Caki2 (cell line): ENCODE measurements at regions not wholly inside any gene's neighbourhood (a gene's known extent, or its start where the extent isn't known, plus 50 kb on each side); places are given as distances from the start of the nearest gene placed in this dataset.
"Not testable (repeated sequence)": the region's sequence is repeated elsewhere in the genome, so short reads cannot be mapped to it uniquely, and the experiment has no call there.

ENCODE experiments used
- DNase-seq: peaks from one replicate; pipeline ENCODE4 v3.0.0-alpha.2; 2015; ENCODE audit warnings: low read depth
- in situ Hi-C: cut with HindIII; loops from 2 replicates; pipeline ENCODE4 v1.10.0; 2016; ENCODE audit warnings: low sequenced_read_pairs, low pct_unique_long_range_greater_than_20kb, mixed read lengths

GRCh38 chr9:105007143-105007542 lies 79.2 kb upstream of the ABCA1 start:
- in situ Hi-C loops, result no loop called here
- peak; percentile 47 for DNase-seq

GRCh38 chr9:105010089-105010488 lies 82.1 kb upstream of the ABCA1 start:
- in situ Hi-C loops, DNase-seq: not testable (repeated sequence)

DNA sequence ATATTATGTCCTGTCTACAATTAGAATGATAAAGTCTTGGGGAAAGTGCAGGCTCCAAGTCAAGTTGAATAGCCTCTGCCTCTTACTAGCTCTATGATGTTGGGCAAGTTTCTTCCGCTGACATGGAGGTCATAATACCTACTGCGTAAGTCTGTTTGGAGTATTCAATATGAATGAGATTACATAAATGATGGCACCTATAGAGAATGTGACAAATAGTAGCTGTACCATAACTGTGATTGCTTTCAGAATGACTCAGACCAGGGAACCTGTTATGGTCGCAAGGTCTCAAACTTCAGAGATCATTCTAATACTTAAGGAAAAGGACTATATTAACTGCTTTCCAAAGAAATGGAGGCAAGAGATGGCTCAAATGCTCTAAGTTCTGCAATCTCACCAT lies 94.0 kb upstream of the ABCA1 start:
- in situ Hi-C loops, result no loop called here

DNA sequence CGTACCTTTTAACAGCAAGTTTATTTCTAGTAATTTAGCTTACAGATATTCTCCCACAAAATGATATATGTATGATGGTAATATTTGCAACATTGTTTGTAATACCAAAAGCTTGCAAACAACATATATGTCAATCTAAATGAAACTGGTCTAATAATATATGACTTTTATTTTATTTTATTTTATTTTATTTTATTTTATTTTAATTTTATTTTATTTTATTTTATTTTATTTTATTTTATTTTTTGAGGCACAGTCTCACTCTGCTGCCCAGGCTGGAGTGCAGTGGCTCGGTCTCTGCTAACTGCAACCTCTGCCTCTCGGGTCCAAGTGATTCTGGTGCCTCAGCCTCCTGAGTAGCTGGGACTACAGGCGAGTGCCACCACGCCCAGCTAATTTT lies 94.6 kb upstream of the ABCA1 start:
- in situ Hi-C loops, DNase-seq: not testable (repeated sequence)

More for the DNA sequence above, 94.0 kb upstream of the ABCA1 start:
- no peak for DNase-seq

GRCh38 chr9:105023788-105024187 lies 95.8 kb upstream of the ABCA1 start:
- no peak for DNase-seq
- in situ Hi-C loops, result no loop called here

DNA sequence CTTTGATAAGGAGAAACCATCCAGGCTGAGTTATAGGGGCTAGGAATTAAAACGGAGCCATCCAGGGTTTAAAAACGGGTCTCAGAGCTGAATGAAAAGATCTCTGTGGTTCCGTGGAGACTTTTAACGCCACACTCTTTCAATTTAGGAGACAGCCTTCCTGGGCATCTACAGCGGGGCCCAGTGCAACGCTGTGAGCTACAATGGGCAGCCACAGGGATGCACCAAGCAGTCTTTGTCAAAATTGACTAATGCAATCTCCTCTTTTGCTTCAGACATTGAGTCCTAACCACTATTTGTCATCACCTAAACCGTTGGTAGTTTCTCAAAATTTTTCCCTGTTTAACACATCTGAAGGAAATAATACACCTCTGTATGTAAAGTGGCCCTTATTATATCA lies 96.6 kb upstream of the ABCA1 start:
- no peak for DNase-seq
- in situ Hi-C loops, result no loop called here

GRCh38 chr9:105026451-105026850 lies 98.5 kb upstream of the ABCA1 start:
- in situ Hi-C loops, result no loop called here
- no peak for DNase-seq

- in situ Hi-C loops, result no loop called here
Measured at GRCh38 chr9:105027084-105027483, 99.1 kb upstream of the ABCA1 start.

GRCh38 chr9:105030285-105030684 lies 102.3 kb upstream of the ABCA1 start:
- no peak for DNase-seq
- in situ Hi-C loops, result no loop called here

More at GRCh38 chr9:105027084-105027483, 99.1 kb upstream of the ABCA1 start:
- no peak for DNase-seq

GRCh38 chr9:105037139-105037538 lies 109.2 kb upstream of the ABCA1 start:
- DNase-seq, result no peak
- in situ Hi-C loops, result no loop called here

- DNase-seq, result no peak
- in situ Hi-C loops, result no loop called here
Measured at GRCh38 chr9:105038051-105038450, 110.1 kb upstream of the ABCA1 start.

DNA sequence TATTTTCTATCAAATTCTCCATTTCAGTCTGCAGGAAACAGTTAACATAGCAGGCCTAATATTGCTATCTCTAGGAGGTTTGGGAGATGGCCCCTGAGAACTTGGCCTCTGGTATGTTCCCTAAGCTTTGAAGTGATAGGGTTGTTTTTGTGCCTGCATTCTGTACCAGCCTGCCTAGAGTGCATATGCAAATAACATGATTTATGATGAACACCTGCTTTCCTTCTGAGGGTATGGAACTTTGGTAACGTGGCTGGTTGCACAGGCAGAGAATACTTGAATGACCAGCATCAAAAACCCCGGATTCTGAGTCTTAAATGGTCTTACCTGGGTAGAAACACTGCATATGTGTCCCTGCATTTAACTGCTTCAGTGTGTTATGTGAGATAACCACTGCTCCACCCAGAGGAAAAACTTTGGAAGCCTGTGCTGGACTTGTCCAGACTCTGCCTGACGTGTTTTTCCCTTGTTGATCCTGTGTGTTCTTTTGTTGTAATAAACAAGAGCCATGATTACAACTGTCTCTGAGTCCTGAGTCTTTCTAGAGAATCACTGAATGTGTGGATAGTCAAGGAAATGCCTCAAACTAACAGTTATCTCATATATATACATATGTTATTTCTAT lies 111.3 kb upstream of the ABCA1 start:
- in situ Hi-C loops, result no loop called here
- DNase-seq, result no peak

GRCh38 chr9:105043370-105043936 lies 115.5 kb upstream of the ABCA1 start:
- in situ Hi-C loops, result no loop called here
- no peak for DNase-seq

GRCh38 chr9:105044518-105044917 lies 116.6 kb upstream of the ABCA1 start:
- in situ Hi-C loops, result no loop called here
- no peak for DNase-seq

- in situ Hi-C loops, result no loop called here
- no peak for DNase-seq
Measured at GRCh38 chr9:105046907-105047741, 119.2 kb upstream of the ABCA1 start.

DNA sequence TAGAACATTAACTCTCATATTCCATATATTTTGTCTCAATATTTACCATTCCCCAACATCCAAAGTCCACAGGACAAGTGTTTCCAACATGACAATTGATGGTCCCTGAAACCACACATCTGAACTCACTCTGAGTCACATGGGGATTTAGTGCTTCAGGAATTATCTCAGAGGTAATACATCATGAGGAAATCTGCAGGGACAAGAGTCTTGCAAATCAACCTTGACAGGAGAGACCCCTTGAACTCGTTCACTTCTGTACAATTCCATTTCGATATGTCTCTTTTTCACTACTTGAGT lies 119.7 kb upstream of the ABCA1 start:
- DNase-seq, result no peak
- in situ Hi-C loops, result no loop called here

DNA sequence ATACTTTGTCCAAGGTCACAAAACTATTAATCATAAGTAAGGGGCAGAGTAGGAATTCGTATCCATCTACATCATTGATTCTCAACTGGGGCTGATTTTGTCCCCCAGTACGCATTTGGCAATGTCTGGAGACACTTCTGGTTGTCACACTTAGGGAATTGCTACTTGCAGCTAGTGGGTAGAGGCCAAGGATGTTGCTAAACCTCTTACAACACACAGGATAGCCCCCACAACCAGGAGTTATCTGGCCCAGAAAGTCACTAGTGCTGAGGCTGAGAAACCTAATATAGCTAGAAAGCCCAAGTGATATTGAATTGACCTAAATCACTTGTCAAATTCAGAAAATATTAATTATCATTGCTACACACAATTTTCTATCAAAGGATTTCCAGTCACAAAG lies 120.4 kb upstream of the ABCA1 start:
- DNase-seq, result no peak
- in situ Hi-C loops, result no loop called here

- in situ Hi-C loops, result no loop called here
- no peak for DNase-seq
Measured at GRCh38 chr9:105050296-105050695, 122.3 kb upstream of the ABCA1 start.

DNA sequence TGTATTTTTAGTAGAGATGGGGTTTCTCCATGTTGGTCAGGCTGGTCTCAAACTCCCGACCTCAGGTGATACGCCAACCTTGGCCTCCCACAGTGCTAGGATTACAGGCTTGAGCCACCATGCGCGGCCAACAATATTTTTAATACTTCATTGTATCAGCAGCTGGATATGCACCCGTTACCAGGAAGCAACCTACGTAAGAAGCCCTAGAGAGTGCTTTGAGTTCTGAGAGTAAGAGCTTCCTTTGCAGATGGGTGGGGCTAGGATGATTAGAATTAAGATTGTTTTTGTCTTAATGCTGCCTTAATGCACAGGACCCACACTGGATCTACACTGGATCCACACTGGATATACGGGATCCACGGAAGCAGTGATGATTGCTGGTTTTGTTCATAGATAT lies 123.9 kb upstream of the ABCA1 start:
- in situ Hi-C loops, result no loop called here
- DNase-seq, result no peak

- no peak for DNase-seq
- in situ Hi-C loops, result no loop called here
Measured at GRCh38 chr9:105052346-105052745, 124.4 kb upstream of the ABCA1 start.
